ENCODE measurements at regions not wholly inside any gene's neighbourhood (a gene's known extent, or its start where the extent isn't known, plus 50 kb on each side); places are given as distances from the start of the nearest gene placed in this dataset.

GRCh38 chr5:98065261-98065909 is 708.1 kb upstream of the RGMB start:
- Histone ChIP-seq H3K4ac (replicated peaks; ENCODE audit: insufficient read length, low read depth, low read length) (no peak overlapping the region), H3K56ac (replicated peaks; ENCODE audit: insufficient read length, low read depth, low read length) (no peak overlapping the region), H3K14ac (ENCODE audit: insufficient read length) (no peak overlapping the region), H2BK120ac (replicated peaks; ENCODE audit: low read depth, low read length) (no peak overlapping the region), H4K91ac (replicated peaks; ENCODE audit: insufficient read length, low read length) (no peak overlapping the region), H3K79me2 (ENCODE audit: control insufficient read depth in 1 of 2, insufficient read depth in 2 of 2, low read length in 2 of 2) (no peaks in the 10 kb centered on the region), H3K4me2 (ENCODE audit: insufficient read depth in 1 of 2, low read depth in 2 of 2, low read length in 2 of 2) (no peak overlapping the region), H2BK15ac (ENCODE audit: low read length) (no peak overlapping the region), H3K36me3 (ENCODE audit: control insufficient read depth in 2 of 4, insufficient read depth in 4 of 4, low read length in 3 of 4) (no peaks in the 10 kb centered on the region), H2BK12ac (ENCODE audit: low read depth, low read length) (no peak overlapping the region), H4K20me1 (replicated peaks in 1 of 2; ENCODE audit: control insufficient read depth in 1 of 2, insufficient read depth in 2 of 2, low read length in 2 of 2) (no peaks in the 10 kb centered on the region), H3K9me3 (ENCODE audit: insufficient read depth in 2 of 2, low read depth in 1 of 2, low read length in 1 of 2) (no peaks in the 10 kb centered on the region), H3K18ac (ENCODE audit: extremely low read depth, low read length) (no peak overlapping the region), H2BK5ac (ENCODE audit: low read depth, low read length) (no peak overlapping the region), H3K9ac (replicated peaks in 1 of 4; ENCODE audit: extremely low read depth in 1 of 4, low read depth in 3 of 4, low read length in 3 of 4) (no peak overlapping the region), H3K27ac (ENCODE audit: low read depth, low read length) (no peak overlapping the region), H3K23ac (ENCODE audit: insufficient read length) (no peak overlapping the region), H3K27me3 (replicated peaks in 1 of 4; ENCODE audit: control insufficient read depth in 3 of 4, extremely low read depth in 1 of 4, insufficient read depth in 3 of 4, low read length in 3 of 4) (no peaks in the 10 kb centered on the region), H3K4me1 (replicated peaks in 1 of 4; ENCODE audit: control insufficient read depth in 3 of 4, insufficient read depth in 4 of 4, low read length in 3 of 4) (no peaks in the 10 kb centered on the region), H2AFZ (ENCODE audit: low read length) (no peak overlapping the region), H4K8ac (ENCODE audit: extremely low read depth, insufficient read depth, low read length) (no peak overlapping the region), H3K4me3 (ENCODE audit: extremely low read depth in 1 of 4, insufficient read depth in 2 of 4, low read depth in 3 of 4, low read length in 4 of 4) (no peak overlapping the region), H4K5ac (ENCODE audit: insufficient read length, low read depth, low read length) (no peak overlapping the region), H3K79me1 (ENCODE audit: low read depth, low read length) (no peaks in the 10 kb centered on the region), H3K23me2 (ENCODE audit: low read depth, low read length) (no peaks in the 10 kb centered on the region), H2BK20ac (ENCODE audit: low read length) (no peak overlapping the region), H2AK5ac (ENCODE audit: low read depth, low read length) (no peak overlapping the region)
- FAIRE-seq = no peak
- ChIA-PET CTCF (ENCODE audit: partially characterized antibody) (interaction anchor here (0.7 to 0.9 kb wide), 2 partner anchors 49 to 59 kb away, joined by 3 to 5 read pairs; no protein-coding TSS in a partner anchor), POLR2A (ENCODE audit: partially characterized antibody) (no interaction called here)
- no peak for TF ChIP-seq GABPA (IDR thresholded peaks at IDR 0.05; ENCODE audit: borderline replicate concordance, insufficient read depth, low read length)
- TF ChIP-seq NRF1 (IDR thresholded peaks at IDR 0.05; ENCODE audit: low read depth, low read length) = no peak
- TF ChIP-seq BCL11A (IDR thresholded peaks at IDR 0.05; ENCODE audit: low read depth in 2 of 2, low read length in 2 of 2) = no peak
- no peak for TF ChIP-seq CBX5 (IDR thresholded peaks at IDR 0.05; ENCODE audit: low read depth, low read length)
- no peak for TF ChIP-seq SIN3A (conservative IDR thresholded peaks at IDR 0.05 in 1 of 2, IDR thresholded peaks at IDR 0.05 in 1 of 2; ENCODE audit: low read depth in 1 of 2, low read length in 2 of 2)
- TF ChIP-seq BACH1 (IDR thresholded peaks at IDR 0.05; ENCODE audit: low read length) = no peak
- no peak for TF ChIP-seq EP300 (IDR thresholded peaks at IDR 0.05; ENCODE audit: borderline replicate concordance in 1 of 2, low read depth in 2 of 2, low read length in 2 of 2)
- TF ChIP-seq, protein P1, sequence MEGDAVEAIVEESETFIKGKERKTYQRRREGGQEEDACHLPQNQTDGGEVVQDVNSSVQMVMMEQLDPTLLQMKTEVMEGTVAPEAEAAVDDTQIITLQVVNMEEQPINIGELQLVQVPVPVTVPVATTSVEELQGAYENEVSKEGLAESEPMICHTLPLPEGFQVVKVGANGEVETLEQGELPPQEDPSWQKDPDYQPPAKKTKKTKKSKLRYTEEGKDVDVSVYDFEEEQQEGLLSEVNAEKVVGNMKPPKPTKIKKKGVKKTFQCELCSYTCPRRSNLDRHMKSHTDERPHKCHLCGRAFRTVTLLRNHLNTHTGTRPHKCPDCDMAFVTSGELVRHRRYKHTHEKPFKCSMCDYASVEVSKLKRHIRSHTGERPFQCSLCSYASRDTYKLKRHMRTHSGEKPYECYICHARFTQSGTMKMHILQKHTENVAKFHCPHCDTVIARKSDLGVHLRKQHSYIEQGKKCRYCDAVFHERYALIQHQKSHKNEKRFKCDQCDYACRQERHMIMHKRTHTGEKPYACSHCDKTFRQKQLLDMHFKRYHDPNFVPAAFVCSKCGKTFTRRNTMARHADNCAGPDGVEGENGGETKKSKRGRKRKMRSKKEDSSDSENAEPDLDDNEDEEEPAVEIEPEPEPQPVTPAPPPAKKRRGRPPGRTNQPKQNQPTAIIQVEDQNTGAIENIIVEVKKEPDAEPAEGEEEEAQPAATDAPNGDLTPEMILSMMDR (IDR thresholded peaks at IDR 0.05; ENCODE audit: control extremely low read depth in 1 of 3, insufficient read depth in 1 of 3, low read depth in 1 of 3, low read length in 3 of 3) = no peak
- 92% methylated on average over 1 of the region's 1 CpG; no CpG with 5 or more reads in 1 of the 2 experiments for WGBS, 2 experiments (ENCODE audit: extremely low coverage in 1 of 2, insufficient coverage in 1 of 2, insufficient read length in 1 of 2, insufficient replicate concordance in 2 of 2, low coverage in 1 of 2, low lambda C conversion rate in 2 of 2, missing lambda C conversion rate in 1 of 2)
- DNase-seq (ENCODE audit: low read depth in 1 of 2, low spot score in 2 of 2) = no peak

Data from H1 (cell line).